ENCODE measurements at regions not wholly inside any gene's neighbourhood (a gene's known extent, or its start where the extent isn't known, plus 50 kb on each side); places are given as distances from the start of the nearest gene placed in this dataset.

GRCh38 chr17:12388226-12388625, 277.5 kb upstream of the MYOCD start:
- DNase-seq, result no peak

- no peak for DNase-seq
Observed at GRCh38 chr17:12389421-12389820, 276.3 kb upstream of the MYOCD start.

GRCh38 chr17:12390631-12391030, 275.1 kb upstream of the MYOCD start:
- no peak for DNase-seq

- DNase-seq, result no peak
Observed at GRCh38 chr17:12391468-12391867, 274.2 kb upstream of the MYOCD start.

DNA sequence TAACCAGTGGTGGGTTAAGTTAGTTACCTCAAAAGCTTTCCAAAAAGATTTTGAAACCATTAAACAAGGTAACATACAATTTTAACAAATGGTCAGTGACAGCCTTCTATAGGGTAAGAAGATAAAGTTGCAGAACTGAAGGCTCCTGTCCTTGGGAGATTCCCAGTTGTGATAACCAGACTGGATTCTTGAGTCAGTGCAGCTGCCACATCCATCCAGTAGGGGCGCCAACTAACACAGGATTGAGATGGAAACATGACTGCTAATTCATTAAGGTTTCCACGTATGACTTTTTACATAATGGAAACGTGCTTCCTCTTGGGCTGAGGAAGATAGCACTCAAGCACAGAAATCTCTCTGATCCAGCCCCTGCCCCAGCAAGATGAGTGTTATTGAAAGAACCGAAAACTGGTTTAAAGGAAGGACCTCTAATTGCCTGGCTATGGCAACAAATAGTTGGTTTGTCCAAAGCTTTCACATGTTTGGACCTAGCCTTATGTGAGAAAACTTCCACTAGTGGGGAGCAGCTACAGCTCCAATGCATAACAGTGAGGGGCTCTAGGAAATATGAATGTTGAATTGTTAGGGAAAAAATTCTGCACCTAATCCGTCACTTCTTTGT, 269.8 kb upstream of the MYOCD start:
- no peak for DNase-seq

DNA sequence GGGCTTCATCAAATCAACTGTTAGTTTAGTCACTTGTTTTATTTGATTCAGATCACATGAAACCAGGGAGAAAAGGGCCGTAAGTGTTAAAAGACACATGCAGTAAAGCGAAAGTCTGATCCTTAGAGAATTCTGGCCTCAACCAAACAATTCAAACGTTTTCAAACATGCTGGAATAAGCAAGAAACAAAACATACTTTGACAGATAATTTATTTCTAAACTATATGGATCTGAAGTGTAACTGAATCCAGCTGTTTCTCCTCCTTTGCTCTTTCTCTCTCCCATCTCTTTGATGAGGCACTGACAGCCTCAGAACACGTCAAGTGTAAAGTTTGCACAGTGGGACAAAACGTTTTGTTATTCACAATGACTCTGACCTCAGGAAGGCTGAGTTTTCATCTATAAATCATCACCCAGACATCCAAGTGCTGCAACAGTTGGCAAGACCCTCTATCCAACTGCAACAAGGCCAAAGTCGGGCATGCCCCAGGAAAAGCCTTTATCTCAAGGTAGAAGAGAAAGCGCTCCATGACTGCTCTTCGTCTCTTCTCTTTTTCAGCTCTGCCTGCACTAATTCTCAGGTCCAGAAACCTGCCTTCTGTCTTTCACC, 267.1 kb upstream of the MYOCD start:
- DNase-seq, result no peak

- no peak for DNase-seq
Observed at GRCh38 chr17:12402963-12403622, 262.6 kb upstream of the MYOCD start.

DNA sequence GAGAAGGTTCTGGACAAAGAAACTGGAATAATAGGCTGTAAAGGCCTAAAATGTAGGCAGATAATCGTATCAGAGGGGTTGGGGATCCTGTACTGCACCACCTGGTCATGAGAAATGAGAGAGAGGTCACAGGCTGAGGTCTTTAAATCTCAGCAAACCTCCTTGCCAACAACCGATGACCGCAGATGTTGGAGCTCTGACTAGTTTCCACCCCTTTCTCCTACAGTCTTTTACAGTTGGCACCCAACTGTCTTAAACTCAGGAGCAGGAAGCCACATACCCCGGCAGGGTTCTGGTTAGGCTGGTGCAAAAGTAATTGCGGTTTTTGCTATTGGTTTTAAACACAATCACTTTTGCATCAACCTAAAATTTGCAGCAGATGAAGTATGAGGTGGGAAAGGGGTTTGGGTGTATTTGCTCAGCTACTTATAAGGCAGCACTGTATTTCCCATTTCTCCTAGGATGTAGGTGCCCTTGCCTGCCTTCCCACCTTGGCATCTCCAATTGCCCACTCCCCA, 261.8 kb upstream of the MYOCD start:
- DNase-seq, result no peak

- no peak for DNase-seq
Observed at GRCh38 chr17:12406623-12407215, 259.0 kb upstream of the MYOCD start.

DNA sequence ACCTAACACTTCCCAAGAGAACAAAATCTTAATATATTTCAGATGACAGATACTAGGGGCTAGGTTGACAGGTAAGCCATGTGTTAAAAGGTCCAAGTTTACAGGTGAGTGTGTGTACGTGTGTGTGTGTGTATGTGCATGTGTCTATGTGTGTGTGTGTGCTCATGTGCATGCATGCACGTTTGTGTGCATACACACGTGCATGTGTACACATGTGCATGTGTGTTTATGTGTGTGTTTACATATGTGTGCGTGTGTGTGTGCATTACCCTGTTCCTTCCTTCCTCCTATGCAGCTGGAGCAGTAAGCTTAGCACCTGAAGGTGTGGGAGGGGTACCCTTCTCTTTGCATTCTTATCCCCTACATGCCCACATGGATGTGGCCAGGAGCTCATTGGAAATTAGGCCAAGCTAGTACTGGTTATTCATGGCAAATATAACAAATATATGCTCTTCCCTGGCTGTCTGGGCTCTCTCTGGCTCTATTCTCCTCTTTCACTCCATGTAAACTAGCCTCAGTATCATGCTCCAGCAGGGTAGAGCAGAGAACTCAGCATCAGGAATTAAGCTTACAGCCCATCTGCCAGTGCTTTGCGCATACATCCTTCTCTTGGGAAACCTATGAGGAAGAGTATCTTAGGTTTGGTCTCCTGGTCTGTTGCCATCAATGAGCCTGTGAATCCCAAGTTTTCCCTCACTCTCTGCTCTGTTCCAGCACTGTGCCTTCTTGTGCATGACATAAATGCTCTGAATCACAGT, 258.0 kb upstream of the MYOCD start:
- no peak for DNase-seq

DNA sequence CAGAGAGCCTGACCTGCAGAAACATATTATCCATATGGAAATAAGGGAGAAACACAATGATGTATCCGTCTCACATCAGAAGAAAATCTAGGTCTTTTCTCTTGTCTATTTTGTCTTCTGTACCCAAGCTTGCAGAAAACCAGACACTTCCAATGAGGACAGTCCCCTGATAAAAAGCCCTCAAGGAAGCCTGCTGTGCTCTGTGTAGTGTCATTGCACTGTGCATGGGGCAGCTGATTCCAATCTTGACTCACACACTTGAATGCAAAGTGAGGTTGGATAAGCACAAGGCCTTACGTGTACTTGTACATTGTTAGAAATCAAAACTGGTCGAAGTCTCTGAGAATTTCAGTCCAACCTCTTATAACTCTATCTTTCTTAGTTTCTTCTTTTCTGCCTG, 256.6 kb upstream of the MYOCD start:
- DNase-seq, result no peak

- no peak for DNase-seq
Observed at GRCh38 chr17:12410717-12411116, 255.0 kb upstream of the MYOCD start.

DNA sequence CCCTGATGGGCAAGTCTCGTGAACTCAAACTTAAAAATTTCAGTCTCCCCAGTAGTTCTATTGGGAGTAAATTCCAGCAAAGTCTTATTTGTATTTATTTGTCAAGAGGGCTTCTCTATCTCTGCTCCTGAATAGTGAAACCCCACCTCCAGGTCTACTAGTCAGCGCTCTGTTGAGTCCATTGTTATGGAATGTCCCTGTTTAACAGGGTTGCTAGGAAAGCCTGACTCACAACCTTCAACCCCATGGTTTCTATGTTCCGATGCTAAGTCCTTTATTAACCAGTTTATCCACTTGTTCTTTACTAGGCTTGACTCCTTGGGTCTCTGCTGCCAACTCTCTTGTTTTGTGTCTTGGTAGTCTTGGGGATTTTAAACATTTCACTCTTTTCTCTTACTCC, 250.7 kb upstream of the MYOCD start:
- DNase-seq, result no peak

DNA sequence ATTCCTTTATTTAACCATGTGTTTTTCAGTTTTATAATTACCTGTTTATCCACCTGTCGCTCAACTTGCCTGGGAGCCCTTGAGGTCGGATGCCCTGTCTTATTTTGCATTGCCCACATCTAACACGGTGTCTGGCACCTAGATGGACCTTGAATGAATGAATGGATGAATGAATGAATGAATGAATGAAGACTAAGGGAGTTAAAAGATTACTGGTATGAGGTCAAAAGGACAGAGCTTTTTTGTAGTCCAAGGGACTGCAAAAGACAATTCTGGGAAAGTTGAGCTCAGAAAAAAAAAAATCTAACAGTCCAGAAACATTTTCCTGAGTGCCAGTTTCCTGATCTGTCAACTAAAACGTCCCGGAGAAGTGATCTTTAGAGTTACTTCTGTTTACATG, 244.6 kb upstream of the MYOCD start:
- no peak for DNase-seq

DNA sequence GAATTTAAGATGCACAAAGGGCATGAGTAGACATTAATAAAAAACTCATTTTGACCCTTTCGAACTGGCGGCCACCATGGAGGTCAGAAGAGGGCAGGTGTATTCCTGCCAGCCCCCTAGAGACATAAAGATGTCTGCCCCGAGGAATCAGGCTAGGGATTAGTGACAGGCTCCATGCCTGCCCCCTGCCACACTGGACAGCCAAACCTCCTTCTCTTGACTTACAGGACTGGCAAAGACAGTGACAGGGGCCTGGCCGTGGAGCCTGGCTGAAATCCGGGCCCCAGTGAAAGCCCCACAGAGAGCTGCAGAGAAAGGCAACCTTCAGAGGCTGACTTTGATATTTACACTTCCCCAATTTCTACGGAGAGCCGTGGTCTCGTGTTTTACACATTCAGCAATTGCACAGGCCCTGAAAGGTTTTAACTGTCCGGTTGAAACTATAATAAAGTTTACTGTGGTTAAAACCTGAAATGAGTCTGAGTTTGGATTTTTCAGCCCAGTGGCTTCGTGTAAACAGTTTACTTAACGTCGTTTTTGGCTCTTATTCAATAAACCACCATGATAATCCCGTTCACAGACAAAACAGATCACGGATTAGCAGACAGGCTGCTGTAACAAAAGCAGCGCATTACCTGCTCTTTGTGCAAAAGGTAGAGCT, 243.9 kb upstream of the MYOCD start:
- no peak for DNase-seq

GRCh38 chr17:12422651-12423050, 243.0 kb upstream of the MYOCD start:
- no peak for DNase-seq

- DNase-seq, result no peak
Observed at GRCh38 chr17:12423337-12423736, 242.4 kb upstream of the MYOCD start.

- no peak for DNase-seq
Observed at GRCh38 chr17:12429116-12429515, 236.6 kb upstream of the MYOCD start.

- DNase-seq, result no peak
Observed at GRCh38 chr17:12431188-12431587, 234.5 kb upstream of the MYOCD start.

DNA sequence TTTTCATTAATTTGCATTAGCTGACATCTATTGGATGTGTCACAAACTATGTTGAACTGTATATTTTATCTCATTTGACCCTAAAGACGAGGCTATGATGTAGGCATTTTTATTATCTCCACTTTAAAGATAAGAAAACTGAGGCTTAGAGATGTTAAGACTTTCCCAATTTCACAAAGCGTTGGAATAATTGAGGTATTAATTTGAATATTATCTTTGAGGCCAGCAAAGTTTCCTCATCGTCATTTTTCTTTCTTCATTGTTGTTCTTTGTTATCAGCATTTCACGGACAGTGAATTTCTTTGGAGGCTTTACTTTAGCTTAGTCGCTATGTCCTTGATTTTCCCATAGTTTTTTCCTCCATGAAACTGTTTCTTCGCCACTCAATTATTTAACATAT, 227.5 kb upstream of the MYOCD start:
- no peak for DNase-seq

DNA sequence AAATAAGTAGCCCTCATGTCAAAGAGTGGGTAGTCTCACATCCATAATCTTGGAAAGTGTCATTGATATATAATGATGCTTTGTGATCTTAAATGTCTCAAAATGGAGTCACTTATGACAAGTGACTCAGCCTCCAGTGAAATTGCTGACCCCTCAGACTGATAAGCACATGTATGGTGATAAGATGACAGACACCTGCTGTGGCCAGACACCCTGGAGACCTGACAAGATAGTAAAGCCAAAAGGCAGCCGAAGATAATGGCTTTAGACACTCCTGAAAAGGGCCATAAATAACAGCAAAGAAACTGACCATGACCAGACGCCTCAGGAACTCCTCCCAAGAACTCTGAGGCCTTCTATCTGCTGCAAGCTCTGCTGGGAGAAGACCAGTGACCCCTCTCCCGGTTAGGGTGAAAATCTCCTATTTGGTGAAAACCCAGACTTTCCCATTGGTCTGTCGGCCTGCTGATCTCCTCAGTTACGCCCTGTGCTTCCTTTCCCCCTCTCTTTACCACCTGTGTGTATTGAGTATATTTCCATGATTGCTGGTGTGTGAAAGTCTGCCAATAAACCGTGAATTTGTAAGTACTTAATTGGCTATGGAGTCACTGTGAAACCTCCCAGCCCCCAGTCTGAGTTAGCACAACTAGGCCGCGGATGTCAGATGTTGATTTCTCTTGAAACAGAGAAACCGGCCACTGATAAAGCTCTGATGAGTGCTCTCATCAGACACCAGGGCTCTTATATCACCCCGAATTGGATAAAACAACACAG, 226.7 kb upstream of the MYOCD start:
- DNase-seq, result no peak

GRCh38 chr17:12445331-12445730, 220.4 kb upstream of the MYOCD start:
- DNase-seq, result no peak

All from activated CD4-positive, alpha-beta T cell treated with anti-CD3 and anti-CD28 coated beads, Interleukin-2, Interleukin-6, amounts not matched to agents 100 ng/mL and 50 ng/mL, durations not matched to agents 16 hours and 8 hours (primary cell).